ENCODE measurements at regions not wholly inside any gene's neighbourhood (a gene's known extent, or its start where the extent isn't known, plus 50 kb on each side); places are given as distances from the start of the nearest gene placed in this dataset.

GRCh38 chr21:27677546-27677945 is 710.7 kb upstream of the ADAMTS5 start:
- TF ChIP-seq SIN3A (IDR thresholded peaks at IDR 0.05; ENCODE audit: borderline replicate concordance, insufficient read depth, low read depth, low read length) (no peak), CTCF (IDR thresholded peaks at IDR 0.05) (no peak)
